Endometrial microvascular endothelial cells (primary cell): ENCODE measurements at regions not wholly inside any gene's neighbourhood (a gene's known extent, or its start where the extent isn't known, plus 50 kb on each side); places are given as distances from the start of the nearest gene placed in this dataset.

Experiments
- in situ Hi-C: cut with HindIII; loops from 2 replicates; pipeline ENCODE4 v1.10.0; 2017; ENCODE audit warnings: low sequenced_read_pairs, low pct_unique_long_range_greater_than_20kb; ENCODE audit errors: inconsistent ontology term

- in situ Hi-C loops: no loop called here
These were observed 101.8 kb downstream of the FOXL1 start for GRCh38 chr16:86680162-86680561.

GRCh38 chr16:86680661-86681030, 102.3 kb downstream of the FOXL1 start:
- in situ Hi-C loops: no loop called here

GRCh38 chr16:86681031-86681756, 102.8 kb downstream of the FOXL1 start:
- in situ Hi-C loops: no loop called here

- in situ Hi-C loops: no loop called here
These were observed 103.4 kb downstream of the FOXL1 start for GRCh38 chr16:86681757-86682106.

- in situ Hi-C loops: no loop called here
These were observed 104.0 kb downstream of the FOXL1 start for GRCh38 chr16:86682219-86682904.

- in situ Hi-C loops: no loop called here
These were observed 105.3 kb downstream of the FOXL1 start for GRCh38 chr16:86683441-86684194.

- in situ Hi-C loops: no loop called here
These were observed 106.7 kb downstream of the FOXL1 start for GRCh38 chr16:86685076-86685475.

- in situ Hi-C loops: no loop called here
These were observed 112.6 kb downstream of the FOXL1 start for GRCh38 chr16:86690970-86691369.

GRCh38 chr16:86692426-86692825, 114.1 kb downstream of the FOXL1 start:
- in situ Hi-C loops: no loop called here

GRCh38 chr16:86693033-86693432, 114.7 kb downstream of the FOXL1 start:
- in situ Hi-C loops: no loop called here

GRCh38 chr16:86697715-86698114, 119.4 kb downstream of the FOXL1 start:
- in situ Hi-C loops: no loop called here

- in situ Hi-C loops: no loop called here
These were observed 121.9 kb downstream of the FOXL1 start for GRCh38 chr16:86700046-86700945.

- in situ Hi-C loops: no loop called here
These were observed 123.1 kb downstream of the FOXL1 start for GRCh38 chr16:86701286-86701975.

- in situ Hi-C loops: no loop called here
These were observed 124.7 kb downstream of the FOXL1 start for GRCh38 chr16:86702824-86703588.

GRCh38 chr16:86704516-86704915, 126.2 kb downstream of the FOXL1 start:
- in situ Hi-C loops: no loop called here

GRCh38 chr16:86706726-86707125, 128.4 kb downstream of the FOXL1 start:
- in situ Hi-C loops: no loop called here

GRCh38 chr16:86707171-86707570, 128.8 kb downstream of the FOXL1 start:
- in situ Hi-C loops: no loop called here

- in situ Hi-C loops: no loop called here
These were observed 129.2 kb downstream of the FOXL1 start for GRCh38 chr16:86707581-86707980.
